Gastrocnemius medialis (tissue), 4 donors: ENCODE measurements at regions not wholly inside any gene's neighbourhood (a gene's known extent, or its start where the extent isn't known, plus 50 kb on each side); places are given as distances from the start of the nearest gene placed in this dataset.
"Not testable (repeated sequence)": the region's sequence is repeated elsewhere in the genome, so short reads cannot be mapped to it uniquely, and the experiment has no call there.

Experiments
- ATAC-seq, 2 donors: fragments of 150-250 bp; one replicate each; pipeline ENCODE4 v1.9.1; 2016
- DNase-seq, 2 donors: peaks; one replicate each; pipeline ENCODE4 v3.0.0-alpha.2; 2019
- H3K27ac ChIP-seq, 4 donors: fragments of 200-600 bp; sonication (generic); 1 replicate in 1 of 4; 2 replicates in 3 of 4; pipeline ENCODE4 v1.5.1; 2016 to 2018; ENCODE audit warnings: mild to moderate bottlenecking in 2 of 4, moderate library complexity in 1 of 4
- H3K27me3 ChIP-seq, 3 donors: fragments of 200-600 bp; sonication (generic) in 2 of 3; 1 replicate in 1 of 3; 2 replicates in 2 of 3; pipeline versions ENCODE4 v1.5.1 to v1.6.0; 2016 to 2019; ENCODE audit warnings: mild to moderate bottlenecking in 1 of 3, moderate library complexity in 1 of 3
- H3K36me3 ChIP-seq, 2 donors: fragments of 200-600 bp; sonication (generic) in 1 of 2; one replicate each; pipeline ENCODE4 v1.5.1; 2017 to 2018
- H3K4me1 ChIP-seq, 2 donors: fragments of 200-600 bp; sonication (generic) in 1 of 2; one replicate each; pipeline ENCODE4 v1.5.1; 2016 to 2017; ENCODE audit warnings: mild to moderate bottlenecking in 2 of 2
- H3K4me3 ChIP-seq, 4 donors: fragments of 200-600 bp; sonication (generic) in 3 of 4; 1 replicate in 1 of 4; 2 replicates in 3 of 4; pipeline ENCODE4 v1.5.1; 2016 to 2019; ENCODE audit warnings: mild to moderate bottlenecking in 2 of 4
- H3K9me3 ChIP-seq, 3 donors: fragments of 200-600 bp; sonication (generic) in 2 of 3; 1 replicate in 1 of 3; 2 replicates in 2 of 3; pipeline ENCODE4 v1.5.1; 2016 to 2019
- CTCF ChIP-seq, 5 experiments: fragments of 450-650 bp in 3 of 5; fragments of 200-600 bp in 2 of 5; sonication (generic) in 2 of 5; IDR thresholded peaks in 4 of 5; conservative IDR thresholded peaks in 1 of 5; 1 replicate in 4 of 5; 2 replicates in 1 of 5; pipeline ENCODE4 v1.5.1; 2016 to 2019; ENCODE audit warnings: antibody characterized with exemption in 5 of 5, mild to moderate bottlenecking in 3 of 5, moderate library complexity in 3 of 5
- POLR2A ChIP-seq, 2 donors: fragments of 450-650 bp; IDR thresholded peaks; one replicate each; pipeline ENCODE4 v1.6.1; 2017; ENCODE audit warnings: antibody characterized with exemption in 2 of 2, mild to moderate bottlenecking in 2 of 2, moderate library complexity in 2 of 2
- in situ Hi-C, 4 donors: fragments of 200-750 bp; cut with MboI; loops; one replicate each; pipeline versions ENCODE4 v1.15.0 to v1.8.0; 2017; ENCODE audit warnings: low sequenced_read_pairs in 4 of 4
- intact Hi-C: fragments of 100-400 bp; cut with DNase I; formaldehyde crosslinking; loops from one replicate; pipeline ENCODE4 v1.15.1; 2023; ENCODE audit warnings: low total_unique reads

GRCh38 chr2:184449760-184450159 lies 148.6 kb upstream of the ZNF804A start:
- H3K27me3 ChIP-seq = no peaks in the 10 kb centered on the region
- in situ Hi-C loops (no loop called here), intact Hi-C loops (no loop called here)
- no peak overlapping the region for H3K27ac ChIP-seq
- no peaks in the 10 kb centered on the region for H3K36me3 ChIP-seq
- TF ChIP-seq CTCF (IDR thresholded peaks at IDR 0.05 in 4 of 5, conservative IDR thresholded peaks at IDR 0.05 in 1 of 5) (no peak), POLR2A (IDR thresholded peaks at IDR 0.05) (no peak)
- no peak overlapping the region for H3K4me3 ChIP-seq
- ATAC-seq = no peak
- no peaks in the 10 kb centered on the region for H3K9me3 ChIP-seq
- no peaks in the 10 kb centered on the region for H3K4me1 ChIP-seq
- DNase-seq = no peak

- intact Hi-C loops = no loop called here
- in situ Hi-C loops = no loop called here
- Histone ChIP-seq H3K27ac (no peak overlapping the region), H3K36me3 (no peaks in the 10 kb centered on the region), H3K4me1 (no peaks in the 10 kb centered on the region), H3K9me3 (no peaks in the 10 kb centered on the region), H3K27me3 (no peaks in the 10 kb centered on the region), H3K4me3 (no peak overlapping the region)
- ATAC-seq (no peak), DNase-seq (no peak)
- no peak for TF ChIP-seq CTCF (IDR thresholded peaks at IDR 0.05 in 4 of 5, conservative IDR thresholded peaks at IDR 0.05 in 1 of 5)
- TF ChIP-seq POLR2A (IDR thresholded peaks at IDR 0.05) = no peak
Measured at GRCh38 chr2:184452907-184453306, 145.4 kb upstream of the ZNF804A start.

GRCh38 chr2:184455624-184456023 lies 142.7 kb upstream of the ZNF804A start:
- no peak for TF ChIP-seq CTCF (IDR thresholded peaks at IDR 0.05 in 4 of 5, conservative IDR thresholded peaks at IDR 0.05 in 1 of 5)
- no peak for TF ChIP-seq POLR2A (IDR thresholded peaks at IDR 0.05)
- intact Hi-C loops = no loop called here

GRCh38 chr2:184456693-184457092 lies 141.6 kb upstream of the ZNF804A start:
- in situ Hi-C loops, H3K4me1 ChIP-seq, H3K27me3 ChIP-seq, H3K9me3 ChIP-seq, H3K27ac ChIP-seq, H3K4me3 ChIP-seq, H3K36me3 ChIP-seq, ATAC-seq, DNase-seq, intact Hi-C loops: not testable (repeated sequence)

More at GRCh38 chr2:184455624-184456023, 142.7 kb upstream of the ZNF804A start:
- Histone ChIP-seq H3K9me3 (no peaks in the 10 kb centered on the region), H3K27me3 (no peaks in the 10 kb centered on the region), H3K36me3 (no peaks in the 10 kb centered on the region), H3K27ac (no peak overlapping the region), H3K4me1 (no peaks in the 10 kb centered on the region), H3K4me3 (no peak overlapping the region)
- no peak for DNase-seq
- in situ Hi-C loops = no loop called here
- ATAC-seq = no peak

GRCh38 chr2:184463102-184463865 lies 135.0 kb upstream of the ZNF804A start:
- TF ChIP-seq POLR2A (IDR thresholded peaks at IDR 0.05) (no peak), CTCF (IDR thresholded peaks at IDR 0.05 in 4 of 5, conservative IDR thresholded peaks at IDR 0.05 in 1 of 5) (no peak)
- H3K4me1 ChIP-seq = no peaks in the 10 kb centered on the region
- no peak for DNase-seq
- intact Hi-C loops (no loop called here), in situ Hi-C loops (no loop called here)
- no peaks in the 10 kb centered on the region for H3K9me3 ChIP-seq
- H3K27me3 ChIP-seq = no peaks in the 10 kb centered on the region
- no peaks in the 10 kb centered on the region for H3K36me3 ChIP-seq
- no peak overlapping the region for H3K4me3 ChIP-seq
- no peak for ATAC-seq
- no peak overlapping the region for H3K27ac ChIP-seq
